ENCODE measurements at regions not wholly inside any gene's neighbourhood (a gene's known extent, or its start where the extent isn't known, plus 50 kb on each side); places are given as distances from the start of the nearest gene placed in this dataset.

- TF ChIP-seq CTCF (IDR thresholded peaks at IDR 0.05) (no peak), POLR2A (IDR thresholded peaks at IDR 0.05) (no peak)
Measured at GRCh38 chr10:131418681-131419080, 107.2 kb upstream of the TCERG1L start.

Measured in thyroid gland (tissue), 4 donors.